ENCODE measurements at regions not wholly inside any gene's neighbourhood (a gene's known extent, or its start where the extent isn't known, plus 50 kb on each side); places are given as distances from the start of the nearest gene placed in this dataset.

GRCh38 chr1:24244519-24245268 is 57.6 kb upstream of the IFNLR1 start:
- TF ChIP-seq POLR2AphosphoS5 (IDR thresholded peaks at IDR 0.05) = no peak

GRCh38 chr1:24237750-24238395 is 50.8 kb upstream of the IFNLR1 start:
- Histone ChIP-seq H3K4me3 (no peak overlapping the region), H3K4me1 (peaks cover 16% of the 10 kb centered on the region), H3K27ac (no peak overlapping the region), H3K9me3 (no peaks in the 10 kb centered on the region), H3K27me3 (no peaks in the 10 kb centered on the region), H3K36me3 (no peaks in the 10 kb centered on the region)
- TF ChIP-seq POLR2AphosphoS5 (IDR thresholded peaks at IDR 0.05) (no peak), EP300 (IDR thresholded peaks at IDR 0.05) (no peak), CTCF (IDR thresholded peaks at IDR 0.05) (no peak), POLR2A (IDR thresholded peaks at IDR 0.05) (no peak)
- no peak for DNase-seq (ENCODE audit: low spot score in 2 of 2)
- 87% methylated on average over 8 of the region's 8 CpGs for WGBS

More at GRCh38 chr1:24244519-24245268, 57.6 kb upstream of the IFNLR1 start:
- Histone ChIP-seq H3K27me3 (no peaks in the 10 kb centered on the region), H3K4me3 (no peak overlapping the region), H3K36me3 (no peaks in the 10 kb centered on the region), H3K9me3 (no peaks in the 10 kb centered on the region), H3K4me1 (no peaks in the 10 kb centered on the region), H3K27ac (no peak overlapping the region)
- no peak for DNase-seq (ENCODE audit: low spot score in 2 of 2)
- 66% methylated on average over 2 of the region's 2 CpGs for WGBS

- no peak for DNase-seq (ENCODE audit: low spot score in 2 of 2)
- Histone ChIP-seq H3K4me1 (peaks cover 16% of the 10 kb centered on the region), H3K27me3 (no peaks in the 10 kb centered on the region), H3K4me3 (no peak overlapping the region), H3K36me3 (no peaks in the 10 kb centered on the region), H3K9me3 (no peaks in the 10 kb centered on the region), H3K27ac (peak overlapping the region; percentile 18)
- TF ChIP-seq POLR2A (IDR thresholded peaks at IDR 0.05) (no peak), POLR2AphosphoS5 (IDR thresholded peaks at IDR 0.05) (peak in 1 of 3 donors; percentile 19)
- WGBS = 36% methylated on average over 7 of the region's 7 CpGs
Observed at GRCh38 chr1:24236789-24237371, 49.8 kb upstream of the IFNLR1 start.
